DMS153 treated with DMSO at 0.1 percent for 48 hours (cell line): ENCODE measurements at regions not wholly inside any gene's neighbourhood (a gene's known extent, or its start where the extent isn't known, plus 50 kb on each side); places are given as distances from the start of the nearest gene placed in this dataset.

Experiments
- DNase-seq: peaks from one replicate; lab custom pipeline; 2025; ENCODE audit not compliant: unreplicated experiment; lab: John Stamatoyannopoulos, UW

- no peak for DNase-seq
Observed at GRCh38 chr13:112242777-112243176, 133.4 kb upstream of the SPACA7 start.

GRCh38 chr13:112244061-112244460, 132.1 kb upstream of the SPACA7 start:
- DNase-seq = no peak

GRCh38 chr13:112244495-112245177, 131.5 kb upstream of the SPACA7 start:
- DNase-seq = no peak

- no peak for DNase-seq
Observed at GRCh38 chr13:112245179-112245724, 130.9 kb upstream of the SPACA7 start.

GRCh38 chr13:112245989-112246388, 130.2 kb upstream of the SPACA7 start:
- no peak for DNase-seq

GRCh38 chr13:112246731-112247470, 129.3 kb upstream of the SPACA7 start:
- DNase-seq = no peak

- DNase-seq = no peak
Observed at GRCh38 chr13:112247471-112248405, 128.4 kb upstream of the SPACA7 start.

- DNase-seq = no peak
Observed at GRCh38 chr13:112248406-112248760, 127.8 kb upstream of the SPACA7 start.

GRCh38 chr13:112248862-112249592, 127.1 kb upstream of the SPACA7 start:
- peak; percentile 36 for DNase-seq

- no peak for DNase-seq
Observed at GRCh38 chr13:112249644-112250610, 126.2 kb upstream of the SPACA7 start.

GRCh38 chr13:112250788-112251445, 125.2 kb upstream of the SPACA7 start:
- DNase-seq = no peak

GRCh38 chr13:112251930-112252585, 124.1 kb upstream of the SPACA7 start:
- no peak for DNase-seq

GRCh38 chr13:112252804-112253590, 123.2 kb upstream of the SPACA7 start:
- DNase-seq = no peak

GRCh38 chr13:112253631-112254030, 122.5 kb upstream of the SPACA7 start:
- no peak for DNase-seq

- DNase-seq = no peak
Observed at GRCh38 chr13:112254061-112254818, 121.9 kb upstream of the SPACA7 start.

- DNase-seq = no peak
Observed at GRCh38 chr13:112254900-112255299, 121.3 kb upstream of the SPACA7 start.

GRCh38 chr13:112255550-112256120, 120.5 kb upstream of the SPACA7 start:
- no peak for DNase-seq
